Mesendoderm (in vitro differentiated cells): ENCODE measurements at regions not wholly inside any gene's neighbourhood (a gene's known extent, or its start where the extent isn't known, plus 50 kb on each side); places are given as distances from the start of the nearest gene placed in this dataset.

Experiments used
- DNase-seq: peaks from one replicate; pipeline ENCODE4 v3.0.0; 2013
- H2AK5ac ChIP-seq: 2 replicates; pipeline ENCODE4 v1.6.1; 2013; ENCODE audit warnings: low read length, inconsistent platforms
- H2BK120ac ChIP-seq: 2 replicates; pipeline ENCODE4 v1.6.1; 2013; ENCODE audit warnings: low read depth, mild to moderate bottlenecking, low read length, moderate library complexity, mixed read lengths
- H2BK15ac ChIP-seq: replicated peaks from 2 replicates; pipeline ENCODE4 v1.6.1; 2013; ENCODE audit warnings: low read depth, mild to moderate bottlenecking, moderate library complexity
- H2BK5ac ChIP-seq: 2 replicates; pipeline ENCODE4 v1.6.1; 2013; ENCODE audit warnings: low read length, inconsistent platforms
- H3K18ac ChIP-seq: 2 replicates; pipeline ENCODE4 v1.6.1; 2013; ENCODE audit warnings: mild to moderate bottlenecking, low read length, mixed read lengths
- H3K23ac ChIP-seq: one replicate; pipeline ENCODE4 v1.6.1; 2013; ENCODE audit warnings: low read length
- H3K27ac ChIP-seq: 2 replicates; pipeline ENCODE4 v1.5.1; 2013; ENCODE audit warnings: low read depth, mild to moderate bottlenecking, inconsistent platforms, low read length, moderate library complexity
- H3K27me3 ChIP-seq: 2 replicates; pipeline ENCODE4 v1.6.1; 2013; ENCODE audit warnings: low read length, control low read depth, mild to moderate bottlenecking, inconsistent platforms; ENCODE audit not compliant: insufficient read depth, poor library complexity
- H3K36me3 ChIP-seq: 2 replicates; pipeline ENCODE4 v1.6.1; 2013; ENCODE audit warnings: low read length, inconsistent platforms; ENCODE audit not compliant: control insufficient read depth, insufficient read depth
- H3K4ac ChIP-seq: one replicate; pipeline ENCODE4 v1.6.1; 2013; ENCODE audit warnings: low read depth, mild to moderate bottlenecking, low read length, moderate library complexity
- H3K4me1 ChIP-seq: 2 replicates; pipeline ENCODE4 v1.6.1; 2013; ENCODE audit warnings: low read depth, low read length, inconsistent platforms; ENCODE audit not compliant: control insufficient read depth
- H3K4me2 ChIP-seq: 2 replicates; pipeline ENCODE4 v1.6.1; 2013; ENCODE audit warnings: low read length
- H3K4me3 ChIP-seq: 2 replicates; pipeline ENCODE4 v1.5.1; 2013; ENCODE audit warnings: mild to moderate bottlenecking, low read length
- H3K56ac ChIP-seq: one replicate; pipeline ENCODE4 v1.6.1; 2013; ENCODE audit warnings: low read length
- H3K79me1 ChIP-seq: 2 replicates; pipeline ENCODE4 v1.6.1; 2013; ENCODE audit warnings: low read length, inconsistent platforms
- H3K79me2 ChIP-seq: 2 replicates; pipeline ENCODE4 v1.6.1; 2013; ENCODE audit warnings: mild to moderate bottlenecking, low read length; ENCODE audit not compliant: control insufficient read depth, insufficient read depth
- H3K9ac ChIP-seq: 2 replicates; pipeline ENCODE4 v1.6.1; 2013; ENCODE audit warnings: low read length, inconsistent platforms
- H4K5ac ChIP-seq: one replicate; pipeline ENCODE4 v1.6.1; 2013; ENCODE audit warnings: low read length
- H4K8ac ChIP-seq: one replicate; pipeline ENCODE4 v1.6.1; 2013; ENCODE audit warnings: low read depth, mild to moderate bottlenecking, control low read depth, low read length, moderate library complexity
- WGBS: extraction: QIAGEN DNeasy Blood & Tissue Kit; methylation state at CpG from one replicate; pipeline ENCODE4 v1.1.7; 2013; ENCODE audit warnings: low lambda C conversion rate, missing lambda C conversion rate; ENCODE audit not compliant: insufficient coverage; ENCODE audit errors: extremely low coverage; 5-methylcytosine and 5-hydroxymethylcytosine counted together

DNA sequence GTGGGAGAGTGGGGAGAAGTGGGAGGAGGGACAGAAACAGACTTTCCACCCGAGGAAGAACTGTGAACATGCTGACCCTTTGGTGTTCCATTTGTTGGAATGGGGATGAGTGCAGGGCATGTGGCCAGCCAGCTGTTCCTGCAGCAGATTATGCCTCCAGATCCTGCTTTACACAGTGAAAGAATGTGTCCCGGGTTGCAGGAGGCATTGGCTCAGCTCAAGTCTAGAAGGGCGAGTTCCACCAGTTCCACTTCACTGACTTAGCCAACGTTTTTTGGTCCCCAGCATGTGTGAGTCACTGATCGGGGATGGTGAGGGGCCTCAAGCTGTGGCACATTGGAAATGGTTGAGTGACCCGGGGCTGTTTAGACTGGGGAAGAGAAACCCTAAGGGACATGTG lies 307.0 kb upstream of the ROPN1 start:
- no peak overlapping the region for H2BK120ac ChIP-seq
- H3K9ac ChIP-seq, result no peak overlapping the region
- H3K56ac ChIP-seq, result no peak overlapping the region
- H3K36me3 ChIP-seq, result no peaks in the 10 kb centered on the region
- H3K4me2 ChIP-seq, result no peak overlapping the region
- no peaks in the 10 kb centered on the region for H3K4me1 ChIP-seq
- no peak overlapping the region for H3K23ac ChIP-seq
- no peak overlapping the region for H3K4me3 ChIP-seq
- no peak overlapping the region for H2AK5ac ChIP-seq
- H2BK5ac ChIP-seq, result no peak overlapping the region
- no peak overlapping the region for H4K8ac ChIP-seq
- no peaks in the 10 kb centered on the region for H3K79me1 ChIP-seq
- H4K5ac ChIP-seq, result no peak overlapping the region
- H3K27ac ChIP-seq, result no peak overlapping the region
- no peak overlapping the region for H3K4ac ChIP-seq
- no peaks in the 10 kb centered on the region for H3K79me2 ChIP-seq
- WGBS, result no CpG with 5 or more reads among the region's 6 CpGs
- no peaks in the 10 kb centered on the region for H3K27me3 ChIP-seq
- peak; percentile 32 for DNase-seq
- H2BK15ac ChIP-seq, result no peak overlapping the region
- H3K18ac ChIP-seq, result no peak overlapping the region

- no peak overlapping the region for H2BK5ac ChIP-seq
- no peaks in the 10 kb centered on the region for H3K79me2 ChIP-seq
- H3K4me3 ChIP-seq, result no peak overlapping the region
- no peak overlapping the region for H3K27ac ChIP-seq
- no peaks in the 10 kb centered on the region for H3K4me1 ChIP-seq
- H3K23ac ChIP-seq, result no peak overlapping the region
- no peak overlapping the region for H3K4me2 ChIP-seq
- H3K27me3 ChIP-seq, result no peaks in the 10 kb centered on the region
- H3K18ac ChIP-seq, result no peak overlapping the region
- no peak overlapping the region for H2BK15ac ChIP-seq
- DNase-seq, result no peak
- no peaks in the 10 kb centered on the region for H3K79me1 ChIP-seq
- no peak overlapping the region for H3K9ac ChIP-seq
- no peak overlapping the region for H2AK5ac ChIP-seq
- H3K36me3 ChIP-seq, result no peaks in the 10 kb centered on the region
- H3K56ac ChIP-seq, result no peak overlapping the region
- H2BK120ac ChIP-seq, result no peak overlapping the region
- H4K8ac ChIP-seq, result no peak overlapping the region
- no peak overlapping the region for H4K5ac ChIP-seq
- no CpG with 5 or more reads among the region's 1 CpG for WGBS
- H3K4ac ChIP-seq, result no peak overlapping the region
These were observed 307.9 kb upstream of the ROPN1 start for GRCh38 chr3:124299831-124300230.

DNA sequence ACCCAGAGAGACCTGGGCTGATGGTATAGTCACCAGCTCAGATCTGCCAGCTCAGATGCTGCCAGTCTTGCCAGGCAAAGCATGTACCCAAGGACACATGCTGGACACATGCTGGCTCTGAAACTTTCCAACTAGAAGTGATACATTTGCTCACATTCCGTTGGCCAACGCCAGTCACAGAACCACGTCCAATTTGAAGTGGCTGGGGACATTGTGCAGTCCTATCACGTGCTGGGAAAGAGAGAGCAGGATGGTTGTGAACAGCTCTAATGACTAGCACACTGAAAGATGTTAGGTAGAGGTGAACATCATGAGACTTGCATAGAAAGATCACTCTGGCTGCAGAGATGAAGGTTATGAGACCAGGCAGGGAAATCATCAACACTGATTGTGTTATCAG lies 308.5 kb upstream of the ROPN1 start:
- Histone ChIP-seq H3K27me3 (no peaks in the 10 kb centered on the region), H3K4me1 (no peaks in the 10 kb centered on the region), H3K23ac (no peak overlapping the region), H3K27ac (no peak overlapping the region), H2BK5ac (no peak overlapping the region), H3K9ac (no peak overlapping the region), H4K5ac (no peak overlapping the region), H3K4me3 (no peak overlapping the region), H2AK5ac (no peak overlapping the region), H2BK120ac (no peak overlapping the region), H3K36me3 (no peaks in the 10 kb centered on the region), H3K4me2 (no peak overlapping the region), H3K4ac (no peak overlapping the region), H3K18ac (no peak overlapping the region), H3K56ac (no peak overlapping the region), H3K79me1 (no peaks in the 10 kb centered on the region), H4K8ac (no peak overlapping the region), H2BK15ac (no peak overlapping the region), H3K79me2 (no peaks in the 10 kb centered on the region)
- no CpG with 5 or more reads among the region's 4 CpGs for WGBS
- DNase-seq, result no peak

DNA sequence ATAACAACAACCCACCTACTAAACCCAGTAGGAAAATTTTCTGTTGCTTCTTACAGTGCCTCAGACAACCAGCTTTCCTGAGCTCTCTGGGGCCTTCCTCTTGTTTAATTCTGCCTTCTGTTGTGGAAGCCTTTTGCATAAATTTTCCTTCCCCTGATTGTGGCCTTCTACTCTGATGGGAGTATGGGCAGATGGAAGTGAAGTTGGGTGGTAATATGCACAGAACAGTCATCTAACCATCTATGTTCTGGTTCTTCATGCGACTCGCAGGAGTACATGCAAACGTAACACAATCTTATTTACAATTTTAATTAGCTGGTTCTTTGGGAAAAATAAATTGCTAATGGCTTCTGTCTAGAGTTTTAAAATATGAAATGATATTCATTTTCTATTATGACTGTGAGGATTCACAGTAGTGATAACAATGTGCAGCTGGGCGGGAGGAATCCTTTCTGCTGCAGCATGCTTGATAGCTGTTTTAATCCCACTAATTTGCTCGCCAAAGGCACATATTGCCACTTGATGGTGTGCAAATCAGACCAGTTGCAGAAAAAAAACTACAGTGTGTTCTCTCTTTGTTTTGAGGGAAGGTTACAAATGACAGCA lies 311.5 kb upstream of the ROPN1 start:
- H3K9ac ChIP-seq, result no peak overlapping the region
- H3K36me3 ChIP-seq, result no peaks in the 10 kb centered on the region
- H3K27me3 ChIP-seq, result no peaks in the 10 kb centered on the region
- no CpG with 5 or more reads among the region's 5 CpGs for WGBS
- H3K79me2 ChIP-seq, result no peaks in the 10 kb centered on the region
- no peak overlapping the region for H2BK5ac ChIP-seq
- H3K4me2 ChIP-seq, result no peak overlapping the region
- H4K8ac ChIP-seq, result no peak overlapping the region
- no peak overlapping the region for H2BK15ac ChIP-seq
- H3K56ac ChIP-seq, result no peak overlapping the region
- H3K79me1 ChIP-seq, result no peaks in the 10 kb centered on the region
- H3K23ac ChIP-seq, result no peak overlapping the region
- no peak overlapping the region for H3K4me3 ChIP-seq
- no peak overlapping the region for H3K27ac ChIP-seq
- no peak overlapping the region for H2BK120ac ChIP-seq
- H3K18ac ChIP-seq, result no peak overlapping the region
- no peak overlapping the region for H3K4ac ChIP-seq
- DNase-seq, result no peak
- H4K5ac ChIP-seq, result no peak overlapping the region
- H3K4me1 ChIP-seq, result no peaks in the 10 kb centered on the region
- H2AK5ac ChIP-seq, result no peak overlapping the region

DNA sequence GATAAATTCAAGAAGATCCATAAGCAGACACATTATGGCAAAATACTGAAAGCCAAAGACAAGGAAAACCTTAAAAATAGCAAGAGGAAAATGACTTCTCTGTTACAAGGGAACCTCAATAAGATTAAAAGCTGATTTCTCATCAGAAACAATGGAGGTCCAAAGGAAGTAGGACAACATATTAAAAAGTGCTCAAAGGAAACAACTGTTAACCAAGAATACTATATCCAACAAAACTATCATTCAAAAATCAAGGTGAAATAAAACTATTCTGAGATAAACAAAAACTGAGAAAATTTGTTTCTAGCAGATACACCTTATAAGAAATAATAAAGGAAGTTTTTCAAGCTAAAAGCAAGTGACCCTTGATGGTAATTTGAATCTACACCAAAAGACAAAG lies 314.7 kb upstream of the ROPN1 start:
- no peak for DNase-seq
- Histone ChIP-seq H3K23ac (no peak overlapping the region), H3K4me1 (no peaks in the 10 kb centered on the region), H3K4ac (no peak overlapping the region), H2BK15ac (no peak overlapping the region), H3K27ac (no peak overlapping the region), H3K56ac (no peak overlapping the region), H4K5ac (no peak overlapping the region), H3K4me3 (no peak overlapping the region), H2AK5ac (no peak overlapping the region), H2BK120ac (no peak overlapping the region), H4K8ac (no peak overlapping the region), H3K18ac (no peak overlapping the region), H2BK5ac (no peak overlapping the region), H3K4me2 (no peak overlapping the region), H3K79me1 (no peaks in the 10 kb centered on the region), H3K27me3 (no peaks in the 10 kb centered on the region), H3K36me3 (no peaks in the 10 kb centered on the region), H3K79me2 (no peaks in the 10 kb centered on the region), H3K9ac (no peak overlapping the region)

GRCh38 chr3:124313621-124314020 lies 321.7 kb upstream of the ROPN1 start:
- no peaks in the 10 kb centered on the region for H3K36me3 ChIP-seq
- H3K4ac ChIP-seq, result no peak overlapping the region
- no peaks in the 10 kb centered on the region for H3K4me1 ChIP-seq
- no peaks in the 10 kb centered on the region for H3K27me3 ChIP-seq
- H4K8ac ChIP-seq, result no peak overlapping the region
- no peak overlapping the region for H3K18ac ChIP-seq
- H3K9ac ChIP-seq, result no peak overlapping the region
- H2BK15ac ChIP-seq, result no peak overlapping the region
- WGBS, result no CpG with 5 or more reads among the region's 3 CpGs
- no peak overlapping the region for H3K56ac ChIP-seq
- no peak for DNase-seq
- H3K79me1 ChIP-seq, result no peaks in the 10 kb centered on the region
- no peak overlapping the region for H2AK5ac ChIP-seq
- H3K27ac ChIP-seq, result no peak overlapping the region
- H3K23ac ChIP-seq, result peak overlapping the region; percentile 24
- no peak overlapping the region for H2BK120ac ChIP-seq
- H4K5ac ChIP-seq, result no peak overlapping the region
- no peak overlapping the region for H2BK5ac ChIP-seq
- H3K4me2 ChIP-seq, result no peak overlapping the region
- H3K4me3 ChIP-seq, result no peak overlapping the region
- no peaks in the 10 kb centered on the region for H3K79me2 ChIP-seq
